Ishikawa (cell line): ENCODE measurements at regions not wholly inside any gene's neighbourhood (a gene's known extent, or its start where the extent isn't known, plus 50 kb on each side); places are given as distances from the start of the nearest gene placed in this dataset.

Experiments
- CEBPB ChIP-seq: IDR thresholded peaks from 2 replicates; pipeline ENCODE4 v1.6.1; 2012
- EP300 ChIP-seq: IDR thresholded peaks from 2 replicates; pipeline ENCODE4 v1.6.1; 2012; ENCODE audit warnings: borderline replicate concordance
- FOXM1 ChIP-seq: IDR thresholded peaks from 2 replicates; pipeline ENCODE4 v1.6.1; 2012; ENCODE audit warnings: low read depth, borderline replicate concordance
- NFIC ChIP-seq: IDR thresholded peaks from 2 replicates; pipeline ENCODE4 v1.6.1; 2012
- TEAD4 ChIP-seq: IDR thresholded peaks from 2 replicates; pipeline ENCODE4 v1.6.1; 2012
- TF ChIP-seq, protein P1 (sequence below): IDR thresholded peaks from 2 replicates; pipeline ENCODE4 v1.6.1; 2012; ENCODE audit warnings: low read depth, mild to moderate bottlenecking
- TF ChIP-seq, protein P2 (sequence below): IDR thresholded peaks from 2 replicates; pipeline ENCODE4 v1.6.1; 2012

- TF ChIP-seq, protein P1, sequence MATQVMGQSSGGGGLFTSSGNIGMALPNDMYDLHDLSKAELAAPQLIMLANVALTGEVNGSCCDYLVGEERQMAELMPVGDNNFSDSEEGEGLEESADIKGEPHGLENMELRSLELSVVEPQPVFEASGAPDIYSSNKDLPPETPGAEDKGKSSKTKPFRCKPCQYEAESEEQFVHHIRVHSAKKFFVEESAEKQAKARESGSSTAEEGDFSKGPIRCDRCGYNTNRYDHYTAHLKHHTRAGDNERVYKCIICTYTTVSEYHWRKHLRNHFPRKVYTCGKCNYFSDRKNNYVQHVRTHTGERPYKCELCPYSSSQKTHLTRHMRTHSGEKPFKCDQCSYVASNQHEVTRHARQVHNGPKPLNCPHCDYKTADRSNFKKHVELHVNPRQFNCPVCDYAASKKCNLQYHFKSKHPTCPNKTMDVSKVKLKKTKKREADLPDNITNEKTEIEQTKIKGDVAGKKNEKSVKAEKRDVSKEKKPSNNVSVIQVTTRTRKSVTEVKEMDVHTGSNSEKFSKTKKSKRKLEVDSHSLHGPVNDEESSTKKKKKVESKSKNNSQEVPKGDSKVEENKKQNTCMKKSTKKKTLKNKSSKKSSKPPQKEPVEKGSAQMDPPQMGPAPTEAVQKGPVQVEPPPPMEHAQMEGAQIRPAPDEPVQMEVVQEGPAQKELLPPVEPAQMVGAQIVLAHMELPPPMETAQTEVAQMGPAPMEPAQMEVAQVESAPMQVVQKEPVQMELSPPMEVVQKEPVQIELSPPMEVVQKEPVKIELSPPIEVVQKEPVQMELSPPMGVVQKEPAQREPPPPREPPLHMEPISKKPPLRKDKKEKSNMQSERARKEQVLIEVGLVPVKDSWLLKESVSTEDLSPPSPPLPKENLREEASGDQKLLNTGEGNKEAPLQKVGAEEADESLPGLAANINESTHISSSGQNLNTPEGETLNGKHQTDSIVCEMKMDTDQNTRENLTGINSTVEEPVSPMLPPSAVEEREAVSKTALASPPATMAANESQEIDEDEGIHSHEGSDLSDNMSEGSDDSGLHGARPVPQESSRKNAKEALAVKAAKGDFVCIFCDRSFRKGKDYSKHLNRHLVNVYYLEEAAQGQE: no peak; the same call in 1 of the 2 replicates
- TF ChIP-seq EP300 (peak; percentile 82; the same call in 1 of the 2 replicates), NFIC (peak; percentile 73), CEBPB (peak; percentile 51; the same call in 1 of the 2 replicates), FOXM1 (peak; percentile 61; the same call in 1 of the 2 replicates), TEAD4 (peak; percentile 97)
- TF ChIP-seq, protein P2, sequence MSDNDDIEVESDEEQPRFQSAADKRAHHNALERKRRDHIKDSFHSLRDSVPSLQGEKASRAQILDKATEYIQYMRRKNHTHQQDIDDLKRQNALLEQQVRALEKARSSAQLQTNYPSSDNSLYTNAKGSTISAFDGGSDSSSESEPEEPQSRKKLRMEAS: peak; percentile 79
These were observed 241.8 kb upstream of the CIBAR2 start for GRCh38 chr16:85353839-85354685.
